Gastroesophageal sphincter (tissue), 3 donors: ENCODE measurements at regions not wholly inside any gene's neighbourhood (a gene's known extent, or its start where the extent isn't known, plus 50 kb on each side); places are given as distances from the start of the nearest gene placed in this dataset.

Experiments used
- CTCF ChIP-seq, 4 experiments: fragments of 200-600 bp in 2 of 4; fragments of 450-650 bp in 2 of 4; sonication (generic) in 1 of 4; IDR thresholded peaks; one replicate each; pipeline ENCODE4 v1.5.1; 2017 to 2019; ENCODE audit warnings: antibody characterized with exemption in 4 of 4, mild to moderate bottlenecking in 2 of 4, moderate library complexity in 2 of 4
- POLR2AphosphoS5 ChIP-seq: sonication (generic); formaldehyde crosslinking; IDR thresholded peaks from one replicate; pipeline ENCODE4 v1.6.1; 2017; ENCODE audit warnings: antibody characterized with exemption

- TF ChIP-seq POLR2AphosphoS5 (no peak), CTCF (IDR thresholded peaks at IDR 0.05) (no peak)
Observed at GRCh38 chrX:4661771-4662170, 948.3 kb upstream of the PRKX start.
